Stomach smooth muscle (tissue), 2 donors: ENCODE measurements at regions not wholly inside any gene's neighbourhood (a gene's known extent, or its start where the extent isn't known, plus 50 kb on each side); places are given as distances from the start of the nearest gene placed in this dataset.

Experiments
- H3K27ac ChIP-seq: one replicate; pipeline ENCODE4 v1.7.0; 2013; ENCODE audit warnings: mild to moderate bottlenecking, low read length, inconsistent platforms
- H3K27me3 ChIP-seq, 2 donors: one replicate each; pipeline ENCODE4 v1.7.0; 2013; ENCODE audit warnings: low read length in 2 of 2; ENCODE audit not compliant: insufficient read depth in 2 of 2, control insufficient read depth in 1 of 2
- H3K36me3 ChIP-seq, 2 donors: one replicate each; pipeline ENCODE4 v1.7.0; 2013; ENCODE audit warnings: low read length in 2 of 2; ENCODE audit not compliant: control insufficient read depth in 2 of 2, insufficient read depth in 2 of 2
- H3K4me1 ChIP-seq: one replicate; pipeline ENCODE4 v1.7.0; 2013; ENCODE audit warnings: low read length; ENCODE audit not compliant: control insufficient read depth, insufficient read depth
- H3K4me3 ChIP-seq, 2 donors: one replicate each; pipeline ENCODE4 v1.7.0; 2013; ENCODE audit warnings: low read length in 2 of 2
- H3K9ac ChIP-seq, 2 donors: one replicate each; pipeline ENCODE4 v1.7.0; 2013; ENCODE audit warnings: low read length in 2 of 2, mild to moderate bottlenecking in 1 of 2
- H3K9me3 ChIP-seq, 2 donors: one replicate each; pipeline ENCODE4 v1.7.0; 2013; ENCODE audit warnings: low read length in 2 of 2; ENCODE audit not compliant: control insufficient read depth in 2 of 2
- donor health status: healthy.
- donor health status: Pancreatic carcinoma.

- Histone ChIP-seq H3K36me3 (no peaks in the 10 kb centered on the region), H3K4me1 (no peaks in the 10 kb centered on the region), H3K9ac (no peak overlapping the region), H3K9me3 (no peaks in the 10 kb centered on the region), H3K27me3 (peaks cover 0 to 3% of the 10 kb centered on the region in 2 donors), H3K27ac (no peak overlapping the region), H3K4me3 (no peak overlapping the region)
Measured at GRCh38 chr3:71962561-71963240, 177.8 kb upstream of the PROK2 start.

GRCh38 chr3:71961891-71962290 is 176.9 kb upstream of the PROK2 start:
- no peaks in the 10 kb centered on the region for H3K9me3 ChIP-seq
- H3K4me1 ChIP-seq: no peaks in the 10 kb centered on the region
- H3K27ac ChIP-seq: no peak overlapping the region
- H3K4me3 ChIP-seq: no peak overlapping the region
- no peak overlapping the region for H3K9ac ChIP-seq
- H3K36me3 ChIP-seq: no peaks in the 10 kb centered on the region
- H3K27me3 ChIP-seq: peaks cover 0 to 3% of the 10 kb centered on the region in 2 donors

GRCh38 chr3:71961378-71961777 is 176.4 kb upstream of the PROK2 start:
- Histone ChIP-seq H3K27ac (no peak overlapping the region), H3K9me3 (no peaks in the 10 kb centered on the region), H3K4me1 (no peaks in the 10 kb centered on the region), H3K27me3 (peaks cover 0 to 3% of the 10 kb centered on the region in 2 donors), H3K36me3 (no peaks in the 10 kb centered on the region), H3K9ac (no peak overlapping the region), H3K4me3 (no peak overlapping the region)

- Histone ChIP-seq H3K4me3 (no peak overlapping the region), H3K9ac (no peak overlapping the region), H3K27me3 (peaks cover 0 to 3% of the 10 kb centered on the region in 2 donors), H3K36me3 (no peaks in the 10 kb centered on the region), H3K4me1 (peaks cover 9% of the 10 kb centered on the region), H3K9me3 (no peaks in the 10 kb centered on the region), H3K27ac (no peak overlapping the region)
Measured at GRCh38 chr3:71958533-71958932, 173.6 kb upstream of the PROK2 start.

- no peak overlapping the region for H3K9ac ChIP-seq
- H3K27ac ChIP-seq: no peak overlapping the region
- H3K27me3 ChIP-seq: no peaks in the 10 kb centered on the region
- no peaks in the 10 kb centered on the region for H3K9me3 ChIP-seq
- H3K4me1 ChIP-seq: peaks cover 9% of the 10 kb centered on the region
- H3K4me3 ChIP-seq: no peak overlapping the region
- no peaks in the 10 kb centered on the region for H3K36me3 ChIP-seq
Measured at GRCh38 chr3:71956716-71957115, 171.8 kb upstream of the PROK2 start.

GRCh38 chr3:71956069-71956340 is 171.1 kb upstream of the PROK2 start:
- Histone ChIP-seq H3K4me1 (peaks cover 9% of the 10 kb centered on the region), H3K27ac (no peak overlapping the region), H3K9ac (no peak overlapping the region), H3K4me3 (no peak overlapping the region), H3K36me3 (no peaks in the 10 kb centered on the region), H3K9me3 (no peaks in the 10 kb centered on the region), H3K27me3 (no peaks in the 10 kb centered on the region)

GRCh38 chr3:71955240-71956068 is 170.5 kb upstream of the PROK2 start:
- no peaks in the 10 kb centered on the region for H3K9me3 ChIP-seq
- no peak overlapping the region for H3K4me3 ChIP-seq
- H3K36me3 ChIP-seq: no peaks in the 10 kb centered on the region
- no peaks in the 10 kb centered on the region for H3K27me3 ChIP-seq
- H3K9ac ChIP-seq: no peak overlapping the region
- no peak overlapping the region for H3K27ac ChIP-seq
- peaks cover 9% of the 10 kb centered on the region for H3K4me1 ChIP-seq

- Histone ChIP-seq H3K4me1 (peaks cover 9% of the 10 kb centered on the region), H3K9ac (no peak overlapping the region), H3K9me3 (no peaks in the 10 kb centered on the region), H3K36me3 (no peaks in the 10 kb centered on the region), H3K27me3 (peaks cover 0 to 2% of the 10 kb centered on the region in 2 donors), H3K4me3 (no peak overlapping the region), H3K27ac (no peak overlapping the region)
Measured at GRCh38 chr3:71951842-71952241, 166.9 kb upstream of the PROK2 start.

- H3K9me3 ChIP-seq: no peaks in the 10 kb centered on the region
- H3K9ac ChIP-seq: no peak overlapping the region
- H3K4me1 ChIP-seq: peaks cover 9% of the 10 kb centered on the region
- no peaks in the 10 kb centered on the region for H3K36me3 ChIP-seq
- H3K27ac ChIP-seq: no peak overlapping the region
- no peak overlapping the region for H3K4me3 ChIP-seq
- H3K27me3 ChIP-seq: peaks cover 0 to 2% of the 10 kb centered on the region in 2 donors
Measured at GRCh38 chr3:71951361-71951760, 166.4 kb upstream of the PROK2 start.

GRCh38 chr3:71949442-71949841 is 164.5 kb upstream of the PROK2 start:
- no peak overlapping the region for H3K9ac ChIP-seq
- no peak overlapping the region for H3K27ac ChIP-seq
- H3K4me1 ChIP-seq: no peaks in the 10 kb centered on the region
- H3K9me3 ChIP-seq: no peaks in the 10 kb centered on the region
- H3K36me3 ChIP-seq: no peaks in the 10 kb centered on the region
- peaks cover 0 to 6% of the 10 kb centered on the region in 2 donors for H3K27me3 ChIP-seq
- H3K4me3 ChIP-seq: no peak overlapping the region

GRCh38 chr3:71944482-71945065 is 159.6 kb upstream of the PROK2 start:
- no peaks in the 10 kb centered on the region for H3K9me3 ChIP-seq
- peaks cover 0 to 6% of the 10 kb centered on the region in 2 donors for H3K27me3 ChIP-seq
- H3K36me3 ChIP-seq: no peaks in the 10 kb centered on the region
- H3K27ac ChIP-seq: no peak overlapping the region
- H3K9ac ChIP-seq: no peak overlapping the region
- H3K4me3 ChIP-seq: no peak overlapping the region
- no peaks in the 10 kb centered on the region for H3K4me1 ChIP-seq
